VCaP (cell line): ENCODE measurements at regions not wholly inside any gene's neighbourhood (a gene's known extent, or its start where the extent isn't known, plus 50 kb on each side); places are given as distances from the start of the nearest gene placed in this dataset.
"Not testable (repeated sequence)": the region's sequence is repeated elsewhere in the genome, so short reads cannot be mapped to it uniquely, and the experiment has no call there.

ENCODE experiments used
- H3K27ac ChIP-seq: fragments of 450-650 bp; 2 replicates; pipeline ENCODE4 v1.5.1; 2017
- CTCF ChIP-seq: fragments of 450-650 bp; conservative IDR thresholded peaks from 2 replicates; pipeline ENCODE4 v1.5.1; 2017; ENCODE audit warnings: mild to moderate bottlenecking, moderate library complexity

- not testable (repeated sequence) for H3K27ac ChIP-seq
Observed at GRCh38 chrY:3491423-3491822, 87.4 kb upstream of the TGIF2LY start.

- not testable (repeated sequence) for H3K27ac ChIP-seq
Observed at GRCh38 chrY:3494539-3494938, 84.3 kb upstream of the TGIF2LY start.

- H3K27ac ChIP-seq = not testable (repeated sequence)
- TF ChIP-seq CTCF = peak; percentile 63
Observed at GRCh38 chrY:3527040-3527439, 51.8 kb upstream of the TGIF2LY start.
